DOHH2 (cell line): ENCODE measurements at regions not wholly inside any gene's neighbourhood (a gene's known extent, or its start where the extent isn't known, plus 50 kb on each side); places are given as distances from the start of the nearest gene placed in this dataset.

Experiments
- H3F3A ChIP-seq: fragments of 200-600 bp; sonication (generic), shearing (Covaris generic); 2 replicates; pipeline ENCODE4 v1.6.0; 2016; ENCODE audit warnings: antibody characterized with exemption, mild to moderate bottlenecking; ENCODE audit not compliant: control insufficient read depth, insufficient read depth
- H3K27ac ChIP-seq: fragments of 200-600 bp; sonication (generic); 2 replicates; pipeline ENCODE4 v1.5.1; 2014; ENCODE audit warnings: low read depth, mild to moderate bottlenecking, low read length, moderate library complexity
- H3K27me3 ChIP-seq: fragments of 200-600 bp; sonication (generic); 2 replicates; pipeline ENCODE4 v1.6.1; 2014; ENCODE audit warnings: mild to moderate bottlenecking, low read length, mixed read lengths; ENCODE audit not compliant: control insufficient read depth
- H3K36me3 ChIP-seq: fragments of 200-600 bp; sonication (generic); 2 replicates; pipeline ENCODE4 v1.6.1; 2014; ENCODE audit warnings: mild to moderate bottlenecking, low read length, moderate library complexity, mixed read lengths; ENCODE audit not compliant: control insufficient read depth
- H3K4me1 ChIP-seq: fragments of 200-600 bp; sonication (generic); 2 replicates; pipeline ENCODE4 v1.6.1; 2014; ENCODE audit warnings: mild to moderate bottlenecking, low read length, mixed read lengths; ENCODE audit not compliant: control insufficient read depth
- H3K4me2 ChIP-seq: fragments of 200-600 bp; sonication (generic); 2 replicates; pipeline ENCODE4 v1.6.0; 2014; ENCODE audit warnings: mild to moderate bottlenecking, low read length, moderate library complexity
- H3K4me3 ChIP-seq: fragments of 200-600 bp; sonication (generic); 2 replicates; pipeline ENCODE4 v1.5.1; 2014; ENCODE audit warnings: mild to moderate bottlenecking, low read length, mixed read lengths
- H3K79me2 ChIP-seq: fragments of 200-600 bp; sonication (generic); 2 replicates; pipeline ENCODE4 v1.6.1; 2014; ENCODE audit warnings: mild to moderate bottlenecking, low read length, mixed read lengths; ENCODE audit not compliant: control insufficient read depth
- H3K9me2 ChIP-seq: fragments of 200-600 bp; sonication (generic); replicated peaks from 2 replicates; pipeline ENCODE4 v1.6.1; 2014; ENCODE audit warnings: mild to moderate bottlenecking, low read length, mixed read lengths; ENCODE audit not compliant: control insufficient read depth
- H3K9me3 ChIP-seq: fragments of 200-600 bp; sonication (generic); 2 replicates; pipeline ENCODE4 v1.6.1; 2014; ENCODE audit warnings: antibody characterized with exemption, low read length, mixed read lengths; ENCODE audit not compliant: control insufficient read depth, insufficient read depth
- H4K20me1 ChIP-seq: fragments of 200-600 bp; sonication (generic); 2 replicates; pipeline ENCODE4 v1.6.0; 2014; ENCODE audit warnings: low read depth, mild to moderate bottlenecking, antibody characterized with exemption, low read length, moderate library complexity; ENCODE audit not compliant: control insufficient read depth, insufficient read depth
- EZH2phosphoT487 ChIP-seq: fragments of 200-600 bp; sonication (generic); IDR thresholded peaks from 2 replicates; pipeline ENCODE4 v1.6.1; 2017; ENCODE audit warnings: borderline replicate concordance, mild to moderate bottlenecking, antibody characterized with exemption, low read length, moderate library complexity, mixed read lengths
- TF ChIP-seq, protein P1 (sequence below): fragments of 200-600 bp; sonication (generic); IDR thresholded peaks from one replicate; pipeline ENCODE4 v1.5.1; 2014; ENCODE audit warnings: antibody characterized with exemption, mild to moderate bottlenecking, low read depth, low read length; ENCODE audit not compliant: poor library complexity, severe bottlenecking

DNA sequence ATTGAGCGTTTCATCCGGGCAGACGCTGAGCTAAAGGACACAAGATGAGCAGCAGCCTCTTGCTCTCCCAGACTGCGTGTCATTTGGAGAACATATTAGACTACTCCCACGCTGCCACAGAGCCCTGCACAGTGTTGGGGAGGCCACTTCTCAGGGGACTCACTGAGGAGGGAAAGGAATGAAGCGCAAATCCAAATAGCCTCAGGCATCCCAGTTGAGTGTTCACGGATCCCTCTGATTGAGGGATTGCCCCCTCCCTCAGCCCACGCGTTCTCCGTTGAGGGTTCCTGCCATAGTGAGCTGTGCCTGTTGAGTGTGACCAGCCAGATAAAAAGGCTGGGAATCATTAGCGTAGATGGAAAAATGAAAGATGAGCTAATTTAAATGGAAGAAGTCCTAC lies 563.4 kb downstream of the ACTR3B start:
- H3K4me3 ChIP-seq = no peak overlapping the region
- H3K9me3 ChIP-seq = no peaks in the 10 kb centered on the region
- H3K79me2 ChIP-seq = no peaks in the 10 kb centered on the region
- H3K4me1 ChIP-seq = no peaks in the 10 kb centered on the region
- no peaks in the 10 kb centered on the region for H3K27me3 ChIP-seq
- H3K4me2 ChIP-seq = no peak overlapping the region
- no peaks in the 10 kb centered on the region for H3K9me2 ChIP-seq
- no peaks in the 10 kb centered on the region for H4K20me1 ChIP-seq
- no peaks in the 10 kb centered on the region for H3K36me3 ChIP-seq
- no peak for TF ChIP-seq EZH2phosphoT487
- TF ChIP-seq, protein P1, sequence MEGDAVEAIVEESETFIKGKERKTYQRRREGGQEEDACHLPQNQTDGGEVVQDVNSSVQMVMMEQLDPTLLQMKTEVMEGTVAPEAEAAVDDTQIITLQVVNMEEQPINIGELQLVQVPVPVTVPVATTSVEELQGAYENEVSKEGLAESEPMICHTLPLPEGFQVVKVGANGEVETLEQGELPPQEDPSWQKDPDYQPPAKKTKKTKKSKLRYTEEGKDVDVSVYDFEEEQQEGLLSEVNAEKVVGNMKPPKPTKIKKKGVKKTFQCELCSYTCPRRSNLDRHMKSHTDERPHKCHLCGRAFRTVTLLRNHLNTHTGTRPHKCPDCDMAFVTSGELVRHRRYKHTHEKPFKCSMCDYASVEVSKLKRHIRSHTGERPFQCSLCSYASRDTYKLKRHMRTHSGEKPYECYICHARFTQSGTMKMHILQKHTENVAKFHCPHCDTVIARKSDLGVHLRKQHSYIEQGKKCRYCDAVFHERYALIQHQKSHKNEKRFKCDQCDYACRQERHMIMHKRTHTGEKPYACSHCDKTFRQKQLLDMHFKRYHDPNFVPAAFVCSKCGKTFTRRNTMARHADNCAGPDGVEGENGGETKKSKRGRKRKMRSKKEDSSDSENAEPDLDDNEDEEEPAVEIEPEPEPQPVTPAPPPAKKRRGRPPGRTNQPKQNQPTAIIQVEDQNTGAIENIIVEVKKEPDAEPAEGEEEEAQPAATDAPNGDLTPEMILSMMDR = no peak
- no peak overlapping the region for H3K27ac ChIP-seq
- no peaks in the 10 kb centered on the region for H3F3A ChIP-seq

DNA sequence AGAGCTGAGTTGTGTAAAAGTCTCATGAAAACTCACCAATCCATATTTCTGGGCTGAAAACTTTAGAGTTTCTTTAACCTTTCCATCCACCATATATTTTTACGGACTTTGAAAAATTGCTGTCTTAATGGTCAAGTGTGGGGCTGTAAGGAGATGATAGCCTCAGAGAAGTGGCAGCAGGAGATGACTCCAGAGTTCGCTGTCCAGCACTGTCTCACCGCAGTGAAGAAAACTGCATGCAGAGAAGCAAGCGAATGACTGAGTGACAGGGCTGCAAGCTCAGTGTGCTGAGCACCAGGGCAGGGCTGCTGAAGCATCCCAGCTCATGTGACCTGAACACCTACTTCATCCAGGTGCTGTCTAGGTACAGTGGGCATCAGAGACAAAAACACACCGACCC lies 564.5 kb downstream of the ACTR3B start:
- Histone ChIP-seq H3F3A (no peaks in the 10 kb centered on the region), H3K27ac (no peak overlapping the region), H3K79me2 (no peaks in the 10 kb centered on the region)

DNA sequence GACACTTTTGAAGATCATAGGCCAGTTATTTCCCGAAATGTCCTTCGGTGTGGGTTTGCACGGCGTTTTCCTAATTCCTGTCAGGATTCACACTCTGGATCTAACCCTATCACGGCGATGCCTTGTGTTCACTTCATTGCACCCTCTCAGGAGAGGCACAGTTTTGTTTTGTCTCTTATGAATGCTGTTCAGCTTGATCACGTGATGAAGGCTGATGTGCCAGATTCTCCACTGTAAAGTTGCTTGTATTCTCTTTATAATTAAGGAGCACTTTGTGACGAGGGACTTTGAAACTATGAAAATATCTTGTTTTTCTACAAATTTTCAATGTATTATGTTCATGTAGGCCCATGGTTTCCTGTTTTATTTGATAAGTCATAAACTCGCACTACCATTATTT lies 568.1 kb downstream of the ACTR3B start:
- no peak overlapping the region for H3K4me2 ChIP-seq
- H3K27me3 ChIP-seq = no peaks in the 10 kb centered on the region
- H3K36me3 ChIP-seq = no peaks in the 10 kb centered on the region
- H3K4me3 ChIP-seq = no peak overlapping the region
- H3K79me2 ChIP-seq = no peaks in the 10 kb centered on the region
- no peaks in the 10 kb centered on the region for H3K9me3 ChIP-seq
- H3F3A ChIP-seq = no peaks in the 10 kb centered on the region
- no peaks in the 10 kb centered on the region for H3K4me1 ChIP-seq
- H4K20me1 ChIP-seq = no peaks in the 10 kb centered on the region
- no peaks in the 10 kb centered on the region; the same call in 1 of the 2 replicates for H3K9me2 ChIP-seq
- TF ChIP-seq, protein P1 = no peak
- no peak for TF ChIP-seq EZH2phosphoT487
- no peak overlapping the region for H3K27ac ChIP-seq

More for the DNA sequence above, 564.5 kb downstream of the ACTR3B start:
- TF ChIP-seq, protein P1 = no peak
- no peak for TF ChIP-seq EZH2phosphoT487
- no peaks in the 10 kb centered on the region for H3K4me1 ChIP-seq
- H3K27me3 ChIP-seq = no peaks in the 10 kb centered on the region
- no peaks in the 10 kb centered on the region for H3K9me2 ChIP-seq
- H3K4me3 ChIP-seq = no peak overlapping the region
- H4K20me1 ChIP-seq = no peaks in the 10 kb centered on the region
- H3K4me2 ChIP-seq = no peak overlapping the region
- no peaks in the 10 kb centered on the region for H3K36me3 ChIP-seq
- H3K9me3 ChIP-seq = no peaks in the 10 kb centered on the region
